Natural killer cell (primary cell): ENCODE measurements at regions not wholly inside any gene's neighbourhood (a gene's known extent, or its start where the extent isn't known, plus 50 kb on each side); places are given as distances from the start of the nearest gene placed in this dataset.

Source experiments
- ATAC-seq, 3 donors: fragments of 150-1000 bp in 2 of 3; fragments of 200-7000 bp in 1 of 3; cut with Tn5 transposase; 1 replicate in 1 of 3; 2 replicates in 2 of 3; pipeline ENCODE4 v1.10.0; 2021; ENCODE audit warnings: mild to moderate bottlenecking in 2 of 3, moderate library complexity in 2 of 3
- DNase-seq, 2 donors: peaks; one replicate each; pipeline versions ENCODE4 v3.0.0 to v3.0.0-alpha.2; 2013 to 2021; ENCODE audit warnings: mixed read lengths in 1 of 2
- H3K27ac ChIP-seq: one replicate; pipeline ENCODE4 v1.5.1; 2013; ENCODE audit warnings: mild to moderate bottlenecking, low read length
- H3K27me3 ChIP-seq: one replicate; pipeline ENCODE4 v1.6.1; 2013; ENCODE audit warnings: low read length; ENCODE audit not compliant: control insufficient read depth, insufficient read depth
- H3K36me3 ChIP-seq: one replicate; pipeline ENCODE4 v1.6.1; 2013; ENCODE audit warnings: low read length; ENCODE audit not compliant: control insufficient read depth, insufficient read depth
- H3K4me1 ChIP-seq: one replicate; pipeline ENCODE4 v1.6.1; 2013; ENCODE audit warnings: low read length; ENCODE audit not compliant: control insufficient read depth, insufficient read depth
- H3K4me3 ChIP-seq: one replicate; pipeline ENCODE4 v1.5.1; 2013; ENCODE audit warnings: low read length
- H3K9me3 ChIP-seq: one replicate; pipeline ENCODE4 v1.6.1; 2013; ENCODE audit warnings: low read length; ENCODE audit not compliant: control insufficient read depth, insufficient read depth
- H3K27ac Mint-ChIP-seq, 2 donors: one replicate each; pipeline ENCODE4 v1.8.0; 2022; ENCODE audit warnings: mild to moderate bottlenecking in 2 of 2, mixed read lengths in 2 of 2, moderate library complexity in 1 of 2
- H3K27me3 Mint-ChIP-seq, 2 donors: one replicate each; pipeline ENCODE4 v1.8.0; 2022; ENCODE audit warnings: low read depth in 2 of 2, mixed read lengths in 2 of 2
- H3K36me3 Mint-ChIP-seq: one replicate; pipeline ENCODE4 v1.8.0; 2022; ENCODE audit warnings: mixed read lengths
- H3K4me1 Mint-ChIP-seq, 2 donors: one replicate each; pipeline ENCODE4 v1.8.0; 2022; ENCODE audit warnings: mixed read lengths in 2 of 2
- H3K4me3 Mint-ChIP-seq: one replicate; pipeline ENCODE4 v1.8.0; 2022; ENCODE audit warnings: mild to moderate bottlenecking, moderate library complexity, mixed read lengths
- H3K9me3 Mint-ChIP-seq, 2 donors: one replicate each; pipeline ENCODE4 v1.8.0; 2022; ENCODE audit warnings: mixed read lengths in 2 of 2
- CTCF ChIP-seq: fragments of 200-600 bp; IDR thresholded peaks from one replicate; pipeline ENCODE4 v1.8.0; 2022; ENCODE audit warnings: antibody characterized with exemption
- WGBS: methylation state at CpG from one replicate; pipeline ENCODE4 v1.1.7; 2013; ENCODE audit warnings: missing lambda C conversion rate; ENCODE audit not compliant: insufficient coverage; 5-methylcytosine and 5-hydroxymethylcytosine counted together
- intact Hi-C: fragments of 100-400 bp; cut with micrococcal nuclease; formaldehyde crosslinking; loops from one replicate; pipeline ENCODE4 v1.14.2; 2022

GRCh38 chr17:34726536-34727384, 147.4 kb downstream of the TMEM132E start:
- no peak for TF ChIP-seq CTCF
- no peaks in the 10 kb centered on the region for H3K9me3 ChIP-seq
- Mint-ChIP-seq H3K9me3 (no peaks in the 10 kb centered on the region), H3K36me3 (no peaks in the 10 kb centered on the region), H3K4me1 (no peaks in the 10 kb centered on the region), H3K4me3 (no peak overlapping the region), H3K27me3 (peaks cover 6 to 8% of the 10 kb centered on the region in 2 donors), H3K27ac (no peak overlapping the region)
- no peaks in the 10 kb centered on the region for H3K4me1 ChIP-seq
- H3K4me3 ChIP-seq, result no peak overlapping the region
- H3K36me3 ChIP-seq, result no peaks in the 10 kb centered on the region
- DNase-seq, result no peak
- intact Hi-C loops, result no loop called here
- H3K27ac ChIP-seq, result no peak overlapping the region
- no peak for ATAC-seq
- no peaks in the 10 kb centered on the region for H3K27me3 ChIP-seq
- 90% methylated on average over 6 of the region's 6 CpGs for WGBS

DNA sequence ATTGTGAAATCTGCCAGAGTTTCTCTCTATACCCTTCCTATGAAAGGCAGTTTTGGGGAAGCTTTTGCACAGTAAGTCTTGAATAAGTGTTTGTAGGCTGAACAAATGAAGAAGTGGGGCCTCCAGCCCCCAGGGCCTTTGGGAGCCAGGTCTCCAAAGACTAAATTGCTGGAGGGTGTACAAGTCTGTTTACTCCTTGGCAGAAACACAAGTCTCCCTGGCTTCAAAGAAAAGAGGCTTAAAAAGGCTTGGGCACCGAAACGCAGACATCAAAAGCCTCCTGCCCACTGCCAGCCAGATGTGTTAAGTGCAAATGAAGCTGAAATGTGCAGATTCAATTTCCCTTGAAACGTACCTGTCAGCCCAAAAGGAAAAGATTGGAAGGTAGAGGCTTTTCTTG, 146.3 kb downstream of the TMEM132E start:
- peaks cover 3 to 6% of the 10 kb centered on the region in 2 donors for H3K27me3 Mint-ChIP-seq
- ATAC-seq, result no peak
- Histone ChIP-seq H3K4me3 (no peak overlapping the region), H3K36me3 (no peaks in the 10 kb centered on the region), H3K27ac (no peak overlapping the region), H3K9me3 (no peaks in the 10 kb centered on the region), H3K27me3 (no peaks in the 10 kb centered on the region), H3K4me1 (no peaks in the 10 kb centered on the region)
- no peak for TF ChIP-seq CTCF
- H3K27ac Mint-ChIP-seq, result no peak overlapping the region
- no peaks in the 10 kb centered on the region for H3K4me1 Mint-ChIP-seq
- DNase-seq, result no peak
- no peaks in the 10 kb centered on the region for H3K9me3 Mint-ChIP-seq
- intact Hi-C loops, result no loop called here
- no peak overlapping the region for H3K4me3 Mint-ChIP-seq
- WGBS, result 75% methylated on average over 2 of the region's 3 CpGs
- no peaks in the 10 kb centered on the region for H3K36me3 Mint-ChIP-seq

DNA sequence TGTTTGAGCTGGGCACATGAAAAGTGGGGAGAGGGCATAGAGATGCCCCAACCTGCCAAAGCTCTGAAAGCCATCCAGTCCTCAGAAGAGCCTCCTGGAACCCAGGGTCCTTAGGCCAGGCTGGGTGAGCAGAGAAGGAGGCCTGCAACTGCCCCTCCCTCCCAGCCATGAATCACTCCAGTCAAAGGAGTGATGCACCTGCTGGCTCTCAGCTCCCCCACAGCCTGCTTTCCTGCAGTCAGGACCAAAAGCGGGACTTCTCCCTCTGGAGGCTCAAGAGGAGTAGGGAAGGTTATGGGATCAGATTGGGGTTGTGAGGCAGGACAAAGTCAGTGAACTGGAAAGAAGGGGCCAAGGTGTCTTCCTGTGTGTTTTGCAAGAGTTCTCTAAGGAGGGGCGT, 145.6 kb downstream of the TMEM132E start:
- no peak for TF ChIP-seq CTCF
- no peaks in the 10 kb centered on the region for H3K36me3 Mint-ChIP-seq
- Histone ChIP-seq H3K27me3 (no peaks in the 10 kb centered on the region), H3K36me3 (no peaks in the 10 kb centered on the region), H3K9me3 (no peaks in the 10 kb centered on the region), H3K4me1 (no peaks in the 10 kb centered on the region), H3K27ac (no peak overlapping the region), H3K4me3 (no peak overlapping the region)
- H3K4me3 Mint-ChIP-seq, result no peak overlapping the region
- H3K9me3 Mint-ChIP-seq, result no peaks in the 10 kb centered on the region
- ATAC-seq (no peak), DNase-seq (no peak)
- H3K4me1 Mint-ChIP-seq, result no peaks in the 10 kb centered on the region
- 66% methylated on average over 2 of the region's 2 CpGs for WGBS
- peaks cover 0 to 6% of the 10 kb centered on the region in 2 donors for H3K27me3 Mint-ChIP-seq
- intact Hi-C loops, result no loop called here
- H3K27ac Mint-ChIP-seq, result no peak overlapping the region

DNA sequence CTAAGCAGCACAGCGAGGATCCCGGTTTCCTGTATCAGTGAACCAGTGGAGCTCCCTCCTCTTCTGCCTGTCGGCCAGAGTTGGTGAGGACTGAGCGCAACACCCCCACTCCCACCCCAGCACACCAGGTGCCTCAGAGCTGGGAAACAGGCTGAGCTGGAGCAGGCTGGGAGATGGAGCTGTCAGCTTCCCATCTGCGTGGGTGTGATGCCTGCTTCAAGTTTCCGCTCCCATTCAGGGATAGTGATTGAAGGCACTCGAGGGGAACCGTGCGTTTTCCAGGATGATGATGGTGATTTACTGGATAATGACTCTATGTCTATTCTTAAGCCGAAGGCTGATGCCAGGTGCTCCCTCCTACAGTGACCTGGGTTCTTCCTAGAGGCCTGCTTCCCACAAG, 144.5 kb downstream of the TMEM132E start:
- no peaks in the 10 kb centered on the region for H3K9me3 Mint-ChIP-seq
- WGBS, result 79% methylated on average over 10 of the region's 10 CpGs
- intact Hi-C loops, result no loop called here
- H3K27me3 Mint-ChIP-seq, result peaks cover under 1 to 6% of the 10 kb centered on the region in 2 donors
- H3K36me3 Mint-ChIP-seq, result no peaks in the 10 kb centered on the region
- no peak for TF ChIP-seq CTCF
- H3K4me1 Mint-ChIP-seq, result no peaks in the 10 kb centered on the region
- Histone ChIP-seq H3K4me3 (no peak overlapping the region), H3K9me3 (no peaks in the 10 kb centered on the region), H3K4me1 (no peaks in the 10 kb centered on the region), H3K27me3 (no peaks in the 10 kb centered on the region), H3K36me3 (no peaks in the 10 kb centered on the region), H3K27ac (no peak overlapping the region)
- no peak for DNase-seq
- H3K4me3 Mint-ChIP-seq, result no peak overlapping the region
- ATAC-seq, result no peak
- no peak overlapping the region for H3K27ac Mint-ChIP-seq
